Upper lobe of right lung (tissue), 1 donor: ENCODE measurements at regions not wholly inside any gene's neighbourhood (a gene's known extent, or its start where the extent isn't known, plus 50 kb on each side); places are given as distances from the start of the nearest gene placed in this dataset.

Source experiments
- ATAC-seq: fragments of 200-7000 bp; cut with Tn5 transposase; one replicate; pipeline ENCODE4 v1.9.1; 2020; ENCODE audit warnings: mild to moderate bottlenecking, moderate library complexity
- DNase-seq: peaks from one replicate; pipeline ENCODE4 v3.0.0-alpha.2; 2020
- H3K27ac ChIP-seq: fragments of 200-600 bp; one replicate; pipeline ENCODE4 v1.8.0; 2022
- H3K27me3 ChIP-seq: fragments of 200-600 bp; one replicate; pipeline ENCODE4 v1.8.0; 2022; ENCODE audit warnings: mild to moderate bottlenecking
- H3K36me3 ChIP-seq: fragments of 200-600 bp; one replicate; pipeline ENCODE4 v1.8.0; 2022
- H3K4me1 ChIP-seq: fragments of 200-600 bp; one replicate; pipeline ENCODE4 v1.8.0; 2022
- H3K4me3 ChIP-seq: fragments of 200-600 bp; one replicate; pipeline ENCODE4 v1.8.0; 2022; ENCODE audit warnings: mild to moderate bottlenecking
- H3K9me3 ChIP-seq: fragments of 200-600 bp; one replicate; pipeline ENCODE4 v1.8.0; 2022
- intact Hi-C: fragments of 100-400 bp; cut with DNase I; formaldehyde crosslinking; loops from one replicate; pipeline ENCODE4 v1.11.0; 2022
- TF ChIP-seq, protein P1 (sequence below): fragments of 200-600 bp; IDR thresholded peaks from one replicate; pipeline ENCODE4 v1.8.0; 2022; ENCODE audit warnings: antibody characterized with exemption
- donor health status: DM: no; HTN: yes; CAD: no; lungs with severe emphysema.

DNA sequence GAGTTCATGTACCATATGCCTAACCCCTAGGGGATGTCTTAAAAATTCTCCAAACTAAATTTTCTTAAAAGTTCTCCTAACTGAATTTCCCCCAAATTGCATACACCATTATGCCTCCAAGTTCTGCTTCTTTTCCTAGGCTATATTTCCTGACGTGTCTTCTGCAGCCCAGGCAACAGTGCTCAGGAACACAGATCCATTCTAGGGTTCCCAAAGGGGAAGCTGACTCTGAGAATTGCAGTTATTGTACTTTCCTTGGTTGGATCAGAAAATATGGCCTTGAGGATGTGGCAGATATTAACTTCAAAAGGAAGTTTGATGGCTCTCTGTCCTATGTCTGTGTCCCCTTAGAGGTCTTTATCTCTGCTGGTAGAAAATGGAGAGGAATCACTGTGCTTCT lies 124.3 kb downstream of the TMEM17 start:
- Histone ChIP-seq H3K4me3 (no peak overlapping the region), H3K4me1 (no peaks in the 10 kb centered on the region), H3K27me3 (no peaks in the 10 kb centered on the region), H3K9me3 (no peaks in the 10 kb centered on the region), H3K27ac (no peak overlapping the region), H3K36me3 (no peaks in the 10 kb centered on the region)
- no peak for DNase-seq
- TF ChIP-seq, protein P1, sequence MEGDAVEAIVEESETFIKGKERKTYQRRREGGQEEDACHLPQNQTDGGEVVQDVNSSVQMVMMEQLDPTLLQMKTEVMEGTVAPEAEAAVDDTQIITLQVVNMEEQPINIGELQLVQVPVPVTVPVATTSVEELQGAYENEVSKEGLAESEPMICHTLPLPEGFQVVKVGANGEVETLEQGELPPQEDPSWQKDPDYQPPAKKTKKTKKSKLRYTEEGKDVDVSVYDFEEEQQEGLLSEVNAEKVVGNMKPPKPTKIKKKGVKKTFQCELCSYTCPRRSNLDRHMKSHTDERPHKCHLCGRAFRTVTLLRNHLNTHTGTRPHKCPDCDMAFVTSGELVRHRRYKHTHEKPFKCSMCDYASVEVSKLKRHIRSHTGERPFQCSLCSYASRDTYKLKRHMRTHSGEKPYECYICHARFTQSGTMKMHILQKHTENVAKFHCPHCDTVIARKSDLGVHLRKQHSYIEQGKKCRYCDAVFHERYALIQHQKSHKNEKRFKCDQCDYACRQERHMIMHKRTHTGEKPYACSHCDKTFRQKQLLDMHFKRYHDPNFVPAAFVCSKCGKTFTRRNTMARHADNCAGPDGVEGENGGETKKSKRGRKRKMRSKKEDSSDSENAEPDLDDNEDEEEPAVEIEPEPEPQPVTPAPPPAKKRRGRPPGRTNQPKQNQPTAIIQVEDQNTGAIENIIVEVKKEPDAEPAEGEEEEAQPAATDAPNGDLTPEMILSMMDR = no peak
- ATAC-seq = no peak
- intact Hi-C loops = no loop called here

DNA sequence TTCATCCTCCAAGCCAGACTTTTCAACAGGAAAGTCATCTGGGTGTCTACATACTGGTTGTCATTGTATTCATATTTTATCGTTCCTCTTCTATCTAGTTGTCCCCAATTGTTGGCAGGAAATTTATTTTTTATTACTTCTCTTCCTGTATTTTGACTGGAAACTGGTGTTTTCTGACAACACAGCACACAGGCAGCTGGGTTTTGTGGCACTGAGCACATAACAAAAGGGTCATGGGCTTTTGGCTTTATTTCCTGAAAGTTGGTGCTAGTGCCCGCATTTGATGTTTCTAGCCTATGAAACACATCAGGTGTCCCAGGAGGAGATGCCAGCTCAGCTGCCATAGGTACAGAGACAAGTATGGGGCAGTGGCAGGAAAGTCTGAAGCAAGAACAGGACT lies 126.4 kb downstream of the TMEM17 start:
- Histone ChIP-seq H3K27ac (no peak overlapping the region), H3K36me3 (no peaks in the 10 kb centered on the region), H3K27me3 (no peaks in the 10 kb centered on the region), H3K4me3 (no peak overlapping the region), H3K9me3 (no peaks in the 10 kb centered on the region), H3K4me1 (no peaks in the 10 kb centered on the region)
- TF ChIP-seq, protein P1 = no peak
- DNase-seq = no peak
- ATAC-seq = no peak
- intact Hi-C loops = no loop called here

DNA sequence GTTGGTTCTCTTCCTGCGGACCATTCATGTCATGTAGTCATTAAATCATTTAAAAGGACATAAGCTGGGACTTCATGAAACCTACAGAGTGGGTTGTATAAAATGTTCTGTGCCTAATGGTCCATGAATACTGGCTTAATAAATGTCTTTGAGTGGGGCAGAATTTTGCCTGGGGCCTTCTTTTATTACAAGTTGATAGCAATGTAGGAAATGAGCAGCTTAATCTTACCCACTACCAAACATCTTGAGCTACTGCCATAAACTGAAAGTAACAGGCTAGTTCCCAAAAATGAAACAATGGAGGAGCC lies 130.9 kb downstream of the TMEM17 start:
- Histone ChIP-seq H3K27me3 (no peaks in the 10 kb centered on the region), H3K4me1 (no peaks in the 10 kb centered on the region), H3K36me3 (no peaks in the 10 kb centered on the region), H3K9me3 (no peaks in the 10 kb centered on the region), H3K4me3 (no peak overlapping the region), H3K27ac (no peak overlapping the region)
- intact Hi-C loops = no loop called here
- DNase-seq = no peak
- TF ChIP-seq, protein P1 = no peak
- no peak for ATAC-seq

DNA sequence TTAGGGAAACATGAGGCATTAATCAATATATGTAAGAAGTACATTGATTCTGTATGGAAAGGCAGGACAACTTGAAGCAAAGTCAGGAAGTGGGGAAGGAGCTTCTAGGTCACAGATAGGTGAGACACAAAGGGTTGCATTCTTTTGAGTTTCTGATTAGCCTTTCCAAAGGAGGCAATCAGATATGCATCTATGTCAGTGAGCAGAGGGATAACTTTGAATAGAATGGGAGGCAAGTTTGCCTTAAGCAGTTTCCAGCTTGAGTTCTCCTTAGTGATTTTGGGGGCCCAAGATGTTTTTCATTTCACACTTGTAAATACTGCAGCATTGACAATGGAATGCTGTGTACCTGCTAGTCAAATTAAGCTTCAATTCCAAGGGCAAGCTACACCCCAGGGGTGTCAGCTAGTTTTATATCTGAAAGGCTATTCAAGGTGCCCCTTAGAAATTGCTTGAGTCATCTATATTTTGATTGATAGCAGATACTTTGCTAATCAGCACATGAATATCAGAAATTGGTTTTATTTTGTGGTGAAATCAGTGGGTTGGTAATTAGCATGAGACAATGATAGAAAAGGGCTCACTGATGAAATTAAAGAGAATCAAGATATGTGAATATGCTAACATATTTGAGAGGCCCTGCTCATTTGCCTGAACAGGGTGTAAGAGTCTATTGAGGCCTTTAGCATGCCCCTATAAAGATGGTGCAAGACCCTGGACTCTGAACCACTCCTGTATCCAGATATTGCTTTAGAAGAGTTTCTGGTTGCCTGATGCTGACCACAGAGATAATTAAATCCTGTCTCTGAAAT lies 131.5 kb downstream of the TMEM17 start:
- H3K9me3 ChIP-seq = no peaks in the 10 kb centered on the region
- H3K27me3 ChIP-seq = no peaks in the 10 kb centered on the region
- DNase-seq (no peak), ATAC-seq (no peak)
- TF ChIP-seq, protein P1 = no peak
- no peak overlapping the region for H3K27ac ChIP-seq
- H3K4me3 ChIP-seq = no peak overlapping the region
- no peaks in the 10 kb centered on the region for H3K36me3 ChIP-seq
- intact Hi-C loops = no loop called here
- H3K4me1 ChIP-seq = no peaks in the 10 kb centered on the region

DNA sequence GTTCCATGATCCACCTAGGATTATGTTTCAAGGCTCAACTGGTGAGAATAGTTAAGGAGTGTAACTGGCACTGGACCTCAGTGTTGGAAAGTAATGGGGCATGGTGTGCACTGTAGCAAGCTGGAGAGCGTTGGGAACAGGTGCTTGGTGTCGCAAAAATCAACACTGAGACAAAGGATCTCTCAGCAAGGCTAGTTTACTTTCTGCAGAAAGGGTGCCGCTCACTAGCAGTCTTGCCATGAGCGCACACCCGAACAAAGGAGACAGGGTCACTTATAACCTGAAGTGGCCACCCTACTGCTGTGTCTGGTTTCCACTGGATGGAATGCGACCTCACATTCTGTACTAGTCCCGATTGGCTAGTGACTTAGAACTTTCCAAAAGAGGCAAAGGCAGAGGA lies 133.2 kb downstream of the TMEM17 start:
- no peak overlapping the region for H3K4me3 ChIP-seq
- ATAC-seq = no peak
- TF ChIP-seq, protein P1 = no peak

More for the DNA sequence above, 133.2 kb downstream of the TMEM17 start:
- Histone ChIP-seq H3K36me3 (no peaks in the 10 kb centered on the region), H3K9me3 (no peaks in the 10 kb centered on the region), H3K27ac (no peak overlapping the region), H3K27me3 (no peaks in the 10 kb centered on the region), H3K4me1 (no peaks in the 10 kb centered on the region)
- intact Hi-C loops = no loop called here
- no peak for DNase-seq
